K562 (cell line): ENCODE measurements at regions not wholly inside any gene's neighbourhood (a gene's known extent, or its start where the extent isn't known, plus 50 kb on each side); places are given as distances from the start of the nearest gene placed in this dataset.

Source experiments
- EP300 ChIP-seq: IDR thresholded peaks from 2 replicates; pipeline ENCODE4 v1.6.1; 2012; ENCODE audit warnings: low read length, improper control_type of control experiment
- EZH2 ChIP-seq: IDR thresholded peaks from 2 replicates; pipeline ENCODE4 v1.6.1; 2012; ENCODE audit warnings: low read depth, mild to moderate bottlenecking, inconsistent platforms, low read length, borderline replicate concordance
- JUNB ChIP-seq: fragments of 450-650 bp; formaldehyde crosslinking; conservative IDR thresholded peaks from 2 replicates; pipeline ENCODE4 v1.4.0; 2020; ENCODE audit warnings: mild to moderate bottlenecking
- NCOA1 ChIP-seq: fragments of 450-650 bp; IDR thresholded peaks from 2 replicates; pipeline ENCODE4 v1.6.1; 2016; ENCODE audit warnings: low read depth
- ZC3H11A ChIP-seq: IDR thresholded peaks from 2 replicates; pipeline ENCODE4 v1.6.1; 2012; ENCODE audit warnings: low read depth, low read length, improper control_type of control experiment
- ZSCAN32 ChIP-seq: fragments of 450-650 bp; formaldehyde crosslinking; IDR thresholded peaks from 2 replicates; pipeline ENCODE4 v1.4.0; 2020; ENCODE audit warnings: mild to moderate bottlenecking, moderate library complexity
- TF ChIP-seq, protein P1 (sequence below), 3 experiments: IDR thresholded peaks in 2 of 3; conservative IDR thresholded peaks in 1 of 3; 2 replicates each; pipeline ENCODE4 v1.5.1; 2011 to 2012; ENCODE audit warnings: low read length in 3 of 3, mild to moderate bottlenecking in 3 of 3, control low read depth in 2 of 3, improper control_type of control experiment in 1 of 3, inconsistent platforms in 1 of 3, low read depth in 1 of 3, mixed read lengths in 1 of 3, moderate library complexity in 1 of 3; ENCODE audit not compliant: insufficient read depth in 2 of 3
- TF ChIP-seq, protein P2 (sequence below): fragments of 250-450 bp; sonication (Bioruptor Pico); IDR thresholded peaks from 2 replicates; pipeline ENCODE4 v1.8.0; 2022; ENCODE audit warnings: moderate library complexity, mild to moderate bottlenecking, inconsistent platforms

- TF ChIP-seq, protein P1, sequence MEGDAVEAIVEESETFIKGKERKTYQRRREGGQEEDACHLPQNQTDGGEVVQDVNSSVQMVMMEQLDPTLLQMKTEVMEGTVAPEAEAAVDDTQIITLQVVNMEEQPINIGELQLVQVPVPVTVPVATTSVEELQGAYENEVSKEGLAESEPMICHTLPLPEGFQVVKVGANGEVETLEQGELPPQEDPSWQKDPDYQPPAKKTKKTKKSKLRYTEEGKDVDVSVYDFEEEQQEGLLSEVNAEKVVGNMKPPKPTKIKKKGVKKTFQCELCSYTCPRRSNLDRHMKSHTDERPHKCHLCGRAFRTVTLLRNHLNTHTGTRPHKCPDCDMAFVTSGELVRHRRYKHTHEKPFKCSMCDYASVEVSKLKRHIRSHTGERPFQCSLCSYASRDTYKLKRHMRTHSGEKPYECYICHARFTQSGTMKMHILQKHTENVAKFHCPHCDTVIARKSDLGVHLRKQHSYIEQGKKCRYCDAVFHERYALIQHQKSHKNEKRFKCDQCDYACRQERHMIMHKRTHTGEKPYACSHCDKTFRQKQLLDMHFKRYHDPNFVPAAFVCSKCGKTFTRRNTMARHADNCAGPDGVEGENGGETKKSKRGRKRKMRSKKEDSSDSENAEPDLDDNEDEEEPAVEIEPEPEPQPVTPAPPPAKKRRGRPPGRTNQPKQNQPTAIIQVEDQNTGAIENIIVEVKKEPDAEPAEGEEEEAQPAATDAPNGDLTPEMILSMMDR (IDR thresholded peaks at IDR 0.05 in 2 of 3, conservative IDR thresholded peaks at IDR 0.05 in 1 of 3; ENCODE audit: insufficient read depth in 2 of 3, low read depth in 1 of 3, low read length in 3 of 3): no peak
- TF ChIP-seq ZSCAN32 (CRISPR knock-in tag) (no peak), EZH2 (no peak), NCOA1 (no peak), EP300 (no peak), JUNB (CRISPR knock-in tag) (no peak), ZC3H11A (no peak)
- TF ChIP-seq, protein P2, sequence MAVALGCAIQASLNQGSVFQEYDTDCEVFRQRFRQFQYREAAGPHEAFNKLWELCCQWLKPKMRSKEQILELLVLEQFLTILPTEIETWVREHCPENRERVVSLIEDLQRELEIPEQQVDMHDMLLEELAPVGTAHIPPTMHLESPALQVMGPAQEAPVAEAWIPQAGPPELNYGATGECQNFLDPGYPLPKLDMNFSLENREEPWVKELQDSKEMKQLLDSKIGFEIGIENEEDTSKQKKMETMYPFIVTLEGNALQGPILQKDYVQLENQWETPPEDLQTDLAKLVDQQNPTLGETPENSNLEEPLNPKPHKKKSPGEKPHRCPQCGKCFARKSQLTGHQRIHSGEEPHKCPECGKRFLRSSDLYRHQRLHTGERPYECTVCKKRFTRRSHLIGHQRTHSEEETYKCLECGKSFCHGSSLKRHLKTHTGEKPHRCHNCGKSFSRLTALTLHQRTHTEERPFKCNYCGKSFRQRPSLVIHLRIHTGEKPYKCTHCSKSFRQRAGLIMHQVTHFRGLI (CRISPR knock-in tag): no peak
Observed at GRCh38 chr5:74403771-74404170, 236.8 kb downstream of the ENC1 start.
